ENCODE measurements at regions not wholly inside any gene's neighbourhood (a gene's known extent, or its start where the extent isn't known, plus 50 kb on each side); places are given as distances from the start of the nearest gene placed in this dataset.

- TF ChIP-seq, protein P1, sequence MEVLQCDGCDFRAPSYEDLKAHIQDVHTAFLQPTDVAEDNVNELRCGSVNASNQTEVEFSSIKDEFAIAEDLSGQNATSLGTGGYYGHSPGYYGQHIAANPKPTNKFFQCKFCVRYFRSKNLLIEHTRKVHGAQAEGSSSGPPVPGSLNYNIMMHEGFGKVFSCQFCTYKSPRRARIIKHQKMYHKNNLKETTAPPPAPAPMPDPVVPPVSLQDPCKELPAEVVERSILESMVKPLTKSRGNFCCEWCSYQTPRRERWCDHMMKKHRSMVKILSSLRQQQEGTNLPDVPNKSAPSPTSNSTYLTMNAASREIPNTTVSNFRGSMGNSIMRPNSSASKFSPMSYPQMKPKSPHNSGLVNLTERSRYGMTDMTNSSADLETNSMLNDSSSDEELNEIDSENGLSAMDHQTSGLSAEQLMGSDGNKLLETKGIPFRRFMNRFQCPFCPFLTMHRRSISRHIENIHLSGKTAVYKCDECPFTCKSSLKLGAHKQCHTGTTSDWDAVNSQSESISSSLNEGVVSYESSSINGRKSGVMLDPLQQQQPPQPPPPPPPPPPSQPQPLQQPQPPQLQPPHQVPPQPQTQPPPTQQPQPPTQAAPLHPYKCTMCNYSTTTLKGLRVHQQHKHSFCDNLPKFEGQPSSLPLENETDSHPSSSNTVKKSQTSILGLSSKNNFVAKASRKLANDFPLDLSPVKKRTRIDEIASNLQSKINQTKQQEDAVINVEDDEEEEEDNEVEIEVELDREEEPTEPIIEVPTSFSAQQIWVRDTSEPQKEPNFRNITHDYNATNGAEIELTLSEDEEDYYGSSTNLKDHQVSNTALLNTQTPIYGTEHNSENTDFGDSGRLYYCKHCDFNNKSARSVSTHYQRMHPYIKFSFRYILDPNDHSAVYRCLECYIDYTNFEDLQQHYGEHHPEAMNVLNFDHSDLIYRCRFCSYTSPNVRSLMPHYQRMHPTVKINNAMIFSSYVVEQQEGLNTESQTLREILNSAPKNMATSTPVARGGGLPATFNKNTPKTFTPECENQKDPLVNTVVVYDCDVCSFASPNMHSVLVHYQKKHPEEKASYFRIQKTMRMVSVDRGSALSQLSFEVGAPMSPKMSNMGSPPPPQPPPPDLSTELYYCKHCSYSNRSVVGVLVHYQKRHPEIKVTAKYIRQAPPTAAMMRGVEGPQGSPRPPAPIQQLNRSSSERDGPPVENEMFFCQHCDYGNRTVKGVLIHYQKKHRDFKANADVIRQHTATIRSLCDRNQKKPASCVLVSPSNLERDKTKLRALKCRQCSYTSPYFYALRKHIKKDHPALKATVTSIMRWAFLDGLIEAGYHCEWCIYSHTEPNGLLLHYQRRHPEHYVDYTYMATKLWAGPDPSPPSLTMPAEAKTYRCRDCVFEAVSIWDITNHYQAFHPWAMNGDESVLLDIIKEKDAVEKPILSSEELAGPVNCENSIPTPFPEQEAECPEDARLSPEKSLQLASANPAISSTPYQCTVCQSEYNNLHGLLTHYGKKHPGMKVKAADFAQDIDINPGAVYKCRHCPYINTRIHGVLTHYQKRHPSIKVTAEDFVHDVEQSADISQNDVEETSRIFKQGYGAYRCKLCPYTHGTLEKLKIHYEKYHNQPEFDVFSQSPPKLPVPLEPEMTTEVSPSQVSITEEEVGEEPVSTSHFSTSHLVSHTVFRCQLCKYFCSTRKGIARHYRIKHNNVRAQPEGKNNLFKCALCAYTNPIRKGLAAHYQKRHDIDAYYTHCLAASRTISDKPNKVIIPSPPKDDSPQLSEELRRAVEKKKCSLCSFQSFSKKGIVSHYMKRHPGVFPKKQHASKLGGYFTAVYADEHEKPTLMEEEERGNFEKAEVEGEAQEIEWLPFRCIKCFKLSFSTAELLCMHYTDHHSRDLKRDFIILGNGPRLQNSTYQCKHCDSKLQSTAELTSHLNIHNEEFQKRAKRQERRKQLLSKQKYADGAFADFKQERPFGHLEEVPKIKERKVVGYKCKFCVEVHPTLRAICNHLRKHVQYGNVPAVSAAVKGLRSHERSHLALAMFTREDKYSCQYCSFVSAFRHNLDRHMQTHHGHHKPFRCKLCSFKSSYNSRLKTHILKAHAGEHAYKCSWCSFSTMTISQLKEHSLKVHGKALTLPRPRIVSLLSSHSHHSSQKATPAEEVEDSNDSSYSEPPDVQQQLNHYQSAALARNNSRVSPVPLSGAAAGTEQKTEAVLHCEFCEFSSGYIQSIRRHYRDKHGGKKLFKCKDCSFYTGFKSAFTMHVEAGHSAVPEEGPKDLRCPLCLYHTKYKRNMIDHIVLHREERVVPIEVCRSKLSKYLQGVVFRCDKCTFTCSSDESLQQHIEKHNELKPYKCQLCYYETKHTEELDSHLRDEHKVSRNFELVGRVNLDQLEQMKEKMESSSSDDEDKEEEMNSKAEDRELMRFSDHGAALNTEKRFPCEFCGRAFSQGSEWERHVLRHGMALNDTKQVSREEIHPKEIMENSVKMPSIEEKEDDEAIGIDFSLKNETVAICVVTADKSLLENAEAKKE (CRISPR knock-in tag; IDR thresholded peaks at IDR 0.05), result no peak
- no peak for TF ChIP-seq JUNB (IDR thresholded peaks at IDR 0.05; ENCODE audit: unreplicated experiment)
These were observed 288.2 kb upstream of the SALL1 start (continued) for GRCh38 chr16:51439271-51439670.

DNA sequence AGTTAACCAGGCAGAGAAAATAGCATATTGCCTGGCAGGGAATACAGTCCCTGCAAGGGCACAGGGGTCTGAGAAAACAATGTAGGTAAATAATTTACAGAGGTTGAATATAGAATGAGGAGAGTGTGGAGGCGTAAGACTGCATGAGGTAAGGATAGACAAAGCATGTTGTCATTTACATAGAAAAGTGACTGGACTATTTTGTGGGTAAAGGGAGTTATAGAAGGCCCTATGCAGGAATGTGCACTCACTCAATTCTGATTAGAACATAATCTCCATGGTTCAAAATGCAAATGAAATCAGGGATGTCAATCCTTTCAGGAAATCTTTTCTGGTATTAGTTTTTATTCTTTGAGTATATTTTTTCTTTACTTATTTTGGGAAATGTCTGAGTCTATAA, 285.7 kb upstream of the SALL1 start:
- DNase-seq (ENCODE audit: low spot score), result no peak
- no peak overlapping the region for H3K4me3 ChIP-seq
- no peak overlapping the region for H3K4me2 ChIP-seq
- no peak overlapping the region for H2AFZ ChIP-seq
- H3K4me1 ChIP-seq (ENCODE audit: insufficient read depth), result peaks cover 29% of the 10 kb centered on the region
- H3K9me3 Mint-ChIP-seq, result no peaks in the 10 kb centered on the region
- no peaks in the 10 kb centered on the region for H3K27me3 ChIP-seq (ENCODE audit: insufficient read depth)
- TF ChIP-seq JUNB (IDR thresholded peaks at IDR 0.05; ENCODE audit: unreplicated experiment), result no peak
- H3K27me3 Mint-ChIP-seq (ENCODE audit: insufficient read depth, low read depth, poor library complexity), result peaks cover 4% of the 10 kb centered on the region
- no peaks in the 10 kb centered on the region for H3K36me3 ChIP-seq (ENCODE audit: insufficient read depth)
- no peak for ATAC-seq
- no peaks in the 10 kb centered on the region for H3K36me3 Mint-ChIP-seq (ENCODE audit: low read depth)
- no peak overlapping the region for H3K4me3 Mint-ChIP-seq
- H3K79me2 ChIP-seq (replicated peaks; ENCODE audit: insufficient read depth), result no peaks in the 10 kb centered on the region
- no peaks in the 10 kb centered on the region for H3F3A ChIP-seq (replicated peaks; ENCODE audit: low read depth)
- H4K20me1 ChIP-seq (replicated peaks; ENCODE audit: insufficient read depth), result no peaks in the 10 kb centered on the region
- no peaks in the 10 kb centered on the region for H3K9me2 ChIP-seq (ENCODE audit: insufficient read depth)
- H3K4me1 Mint-ChIP-seq, result peaks cover 36% of the 10 kb centered on the region
- H3K27ac Mint-ChIP-seq, result 0 out of 2 replicates have a peak overlapping the region, but pooled peaks have one; percentile 4
- H3K27ac ChIP-seq (ENCODE audit: low read depth), result no peak overlapping the region

- no peak for DNase-seq (ENCODE audit: low spot score)
- no peak overlapping the region for H3K27ac ChIP-seq (ENCODE audit: low read depth)
- H4K20me1 ChIP-seq (replicated peaks; ENCODE audit: insufficient read depth), result no peaks in the 10 kb centered on the region
- Mint-ChIP-seq H3K27me3 (ENCODE audit: insufficient read depth, low read depth, poor library complexity) (peaks cover 4% of the 10 kb centered on the region), H3K9me3 (no peaks in the 10 kb centered on the region), H3K4me3 (no peak overlapping the region), H3K36me3 (ENCODE audit: low read depth) (no peaks in the 10 kb centered on the region), H3K27ac (no peak overlapping the region), H3K4me1 (peaks cover 17% of the 10 kb centered on the region)
- ATAC-seq, result no peak
- no peaks in the 10 kb centered on the region for H3F3A ChIP-seq (replicated peaks; ENCODE audit: low read depth)
- H3K4me3 ChIP-seq, result no peak overlapping the region
- peaks cover 9% of the 10 kb centered on the region for H3K4me1 ChIP-seq (ENCODE audit: insufficient read depth)
- no peak for TF ChIP-seq EZH2phosphoT487 (IDR thresholded peaks at IDR 0.05; ENCODE audit: unreplicated experiment)
- TF ChIP-seq ZNF114 (CRISPR knock-in tag; IDR thresholded peaks at IDR 0.05), result no peak
- no peak overlapping the region for H3K4me2 ChIP-seq
- no peaks in the 10 kb centered on the region for H3K79me2 ChIP-seq (replicated peaks; ENCODE audit: insufficient read depth)
- no peaks in the 10 kb centered on the region for H3K27me3 ChIP-seq (ENCODE audit: insufficient read depth)
- H3K36me3 ChIP-seq (ENCODE audit: insufficient read depth), result no peaks in the 10 kb centered on the region
- no peak overlapping the region for H2AFZ ChIP-seq
- H3K9me2 ChIP-seq (ENCODE audit: insufficient read depth), result no peaks in the 10 kb centered on the region
These were observed 283.6 kb upstream of the SALL1 start for GRCh38 chr16:51434567-51435198.
